ENCODE measurements at regions not wholly inside any gene's neighbourhood (a gene's known extent, or its start where the extent isn't known, plus 50 kb on each side); places are given as distances from the start of the nearest gene placed in this dataset. TPM values are rescaled to one million over a fixed set of nuclear protein-coding genes. Genes with fewer than 3 reads are reported as not detected.
A peak's percentile ranks its signal among the peaks of the same experiment; 100 is the strongest.

- no peaks in the 10 kb centered on the region for H3K4me1 ChIP-seq (ENCODE audit: control insufficient read depth, insufficient read depth, low read length)
- TF ChIP-seq CTCF (conservative IDR thresholded peaks at IDR 0.05), result no peak
- Mint-ChIP-seq H3K4me1 (peaks cover 4% of the 10 kb centered on the region), H3K36me3 (ENCODE audit: low read depth) (no peaks in the 10 kb centered on the region), H3K27me3 (ENCODE audit: insufficient read depth) (peaks cover 5% of the 10 kb centered on the region), H3K27ac (no peak overlapping the region), H3K4me3 (no peak overlapping the region), H3K9me3 (no peaks in the 10 kb centered on the region)
- DNase-seq, result no peak
- no peak overlapping the region for H3K4me3 ChIP-seq (ENCODE audit: low read length)
- WGBS, 2 experiments (ENCODE audit: insufficient coverage in 1 of 2, insufficient read length in 1 of 2), result 54 to 56% methylated on average over 3 to 4 of the region's 5 CpGs
- H3K27me3 ChIP-seq (ENCODE audit: control insufficient read depth, insufficient read depth, low read length, poor library complexity, severe bottlenecking), result no peaks in the 10 kb centered on the region
- no peaks in the 10 kb centered on the region for H3K9me3 ChIP-seq (ENCODE audit: control insufficient read depth, low read length)
- H3K36me3 ChIP-seq (ENCODE audit: control insufficient read depth, insufficient read depth, low read length), result no peaks in the 10 kb centered on the region
- H3K27ac ChIP-seq (ENCODE audit: low read depth, low read length), result no peak overlapping the region
- no peak overlapping the region for H3K9ac ChIP-seq (ENCODE audit: extremely low read depth, low read length, poor library complexity, severe bottlenecking)
These were observed 232.1 kb downstream of the TDRD3 start for GRCh38 chr13:60629158-60629557.

GRCh38 chr13:60627071-60627686 is 230.2 kb downstream of the TDRD3 start:
- Mint-ChIP-seq H3K4me3 (no peak overlapping the region), H3K27me3 (ENCODE audit: insufficient read depth) (peaks cover 5% of the 10 kb centered on the region), H3K9me3 (no peaks in the 10 kb centered on the region), H3K27ac (no peak overlapping the region), H3K36me3 (ENCODE audit: low read depth) (no peaks in the 10 kb centered on the region), H3K4me1 (peaks cover 4% of the 10 kb centered on the region)
- WGBS, 2 experiments (ENCODE audit: insufficient coverage in 1 of 2, insufficient read length in 1 of 2), result 56 to 70% methylated on average over 3 to 8 of the region's 8 CpGs
- H3K36me3 ChIP-seq (ENCODE audit: control insufficient read depth, insufficient read depth, low read length), result no peaks in the 10 kb centered on the region
- TF ChIP-seq CTCF (conservative IDR thresholded peaks at IDR 0.05), result peak; percentile 96
- H3K4me3 ChIP-seq (ENCODE audit: low read length), result no peak overlapping the region
- DNase-seq, result peak; percentile 91
- H3K9me3 ChIP-seq (ENCODE audit: control insufficient read depth, low read length), result no peaks in the 10 kb centered on the region
- H3K9ac ChIP-seq (ENCODE audit: extremely low read depth, low read length, poor library complexity, severe bottlenecking), result no peak overlapping the region
- H3K4me1 ChIP-seq (ENCODE audit: control insufficient read depth, insufficient read depth, low read length), result no peaks in the 10 kb centered on the region
- H3K27me3 ChIP-seq (ENCODE audit: control insufficient read depth, insufficient read depth, low read length, poor library complexity, severe bottlenecking), result no peaks in the 10 kb centered on the region
- H3K27ac ChIP-seq (ENCODE audit: low read depth, low read length), result no peak overlapping the region

Small RNA genes in the stretch of these regions (microRNA-seq; reads per million reads assigned to microRNA genes)
- not detected for gene MIR3169 (ENCODE audit: borderline microRNAs expressed)

All from endodermal cell (in vitro differentiated cells).